GM21619 (cell line): ENCODE measurements at regions not wholly inside any gene's neighbourhood (a gene's known extent, or its start where the extent isn't known, plus 50 kb on each side); places are given as distances from the start of the nearest gene placed in this dataset.

Experiments used
- ATAC-seq: cut with Tn5 transposase; IDR thresholded peaks from one replicate; pipeline ENCODE4 v1.9.1; 2021; ENCODE audit not compliant: unreplicated experiment

- no peak for ATAC-seq
These were observed 460.9 kb downstream of the RMST start for GRCh38 chr12:97923546-97923945.

- ATAC-seq = no peak
These were observed 461.5 kb downstream of the RMST start for GRCh38 chr12:97924122-97924521.

GRCh38 chr12:97927977-97928376 lies 465.4 kb downstream of the RMST start:
- no peak for ATAC-seq

- no peak for ATAC-seq
These were observed 473.6 kb downstream of the RMST start for GRCh38 chr12:97936165-97936564.

- no peak for ATAC-seq
These were observed 475.4 kb downstream of the RMST start for GRCh38 chr12:97938031-97938430.

- no peak for ATAC-seq
These were observed 476.6 kb downstream of the RMST start for GRCh38 chr12:97939156-97939555.

- no peak for ATAC-seq
These were observed 477.5 kb downstream of the RMST start for GRCh38 chr12:97940105-97940504.

- ATAC-seq = no peak
These were observed 478.0 kb downstream of the RMST start for GRCh38 chr12:97940629-97941028.

GRCh38 chr12:97941686-97942354 lies 479.2 kb downstream of the RMST start:
- ATAC-seq = no peak

GRCh38 chr12:97943359-97943758 lies 480.8 kb downstream of the RMST start:
- no peak for ATAC-seq

GRCh38 chr12:97944576-97944975 lies 482.0 kb downstream of the RMST start:
- ATAC-seq = no peak

GRCh38 chr12:97946701-97947100 lies 484.1 kb downstream of the RMST start:
- ATAC-seq = no peak

- no peak for ATAC-seq
These were observed 486.0 kb downstream of the RMST start for GRCh38 chr12:97948591-97948990.

GRCh38 chr12:97951239-97951638 lies 488.6 kb downstream of the RMST start:
- ATAC-seq = no peak

GRCh38 chr12:97951717-97952116 lies 489.1 kb downstream of the RMST start:
- ATAC-seq = no peak

- ATAC-seq = no peak
These were observed 494.5 kb downstream of the RMST start for GRCh38 chr12:97957109-97957508.

- no peak for ATAC-seq
These were observed 497.6 kb downstream of the RMST start for GRCh38 chr12:97960225-97960624.

GRCh38 chr12:97960741-97961608 lies 498.4 kb downstream of the RMST start:
- peak; percentile 81 for ATAC-seq

- no peak for ATAC-seq
These were observed 505.2 kb downstream of the RMST start for GRCh38 chr12:97967831-97968230.

GRCh38 chr12:97968641-97969197 lies 506.1 kb downstream of the RMST start:
- no peak for ATAC-seq

- no peak for ATAC-seq
These were observed 515.3 kb downstream of the RMST start for GRCh38 chr12:97977870-97978405.

GRCh38 chr12:97982684-97983083 lies 520.1 kb downstream of the RMST start:
- no peak for ATAC-seq
